ENCODE measurements at regions not wholly inside any gene's neighbourhood (a gene's known extent, or its start where the extent isn't known, plus 50 kb on each side); places are given as distances from the start of the nearest gene placed in this dataset.

- TF ChIP-seq CTCF (IDR thresholded peaks at IDR 0.05; ENCODE audit: extremely low read depth in 1 of 2, insufficient read depth in 1 of 2, low read depth in 1 of 2, low read length in 2 of 2): no peak
- TF ChIP-seq POLR2A (IDR thresholded peaks at IDR 0.05; ENCODE audit: low read depth, low read length): no peak
- no peak for TF ChIP-seq EZH2 (IDR thresholded peaks at IDR 0.05; ENCODE audit: borderline replicate concordance, low read depth, low read length, severe bottlenecking)
- no peak for TF ChIP-seq MYC (IDR thresholded peaks at IDR 0.05; ENCODE audit: low read depth, low read length)
- TF ChIP-seq JUN (IDR thresholded peaks at IDR 0.05; ENCODE audit: borderline replicate concordance, insufficient read depth, insufficient read length, low read depth): no peak
- TF ChIP-seq POLR2AphosphoS5 (IDR thresholded peaks at IDR 0.05; ENCODE audit: insufficient read depth, low read depth, low read length): no peak
- no peak for TF ChIP-seq GATA2 (IDR thresholded peaks at IDR 0.05; ENCODE audit: insufficient read depth, insufficient read length, low read depth, low read length)
These were observed 857.4 kb upstream of the PRR20A start for GRCh38 chr13:56283262-56283828.
